ENCODE measurements at regions not wholly inside any gene's neighbourhood (a gene's known extent, or its start where the extent isn't known, plus 50 kb on each side); places are given as distances from the start of the nearest gene placed in this dataset.

GRCh38 chr11:104422324-104422944 lies 258.5 kb upstream of the PDGFD start:
- Histone ChIP-seq H3K27ac (no peak overlapping the region), H3K4me1 (no peaks in the 10 kb centered on the region), H3K9me3 (no peaks in the 10 kb centered on the region), H3K4me3 (no peak overlapping the region), H3K36me3 (no peaks in the 10 kb centered on the region), H3K27me3 (no peaks in the 10 kb centered on the region)
- TF ChIP-seq CTCF (IDR thresholded peaks at IDR 0.05): no peak
- no peak for DNase-seq
- intact Hi-C loops (cut with DNase I): no loop called here
- no peak for ATAC-seq

GRCh38 chr11:104410336-104410735 lies 246.4 kb upstream of the PDGFD start:
- Histone ChIP-seq H3K4me3 (no peak overlapping the region), H3K9me3 (no peaks in the 10 kb centered on the region), H3K27me3 (no peaks in the 10 kb centered on the region), H3K4me1 (no peaks in the 10 kb centered on the region), H3K27ac (no peak overlapping the region), H3K36me3 (no peaks in the 10 kb centered on the region)
- DNase-seq (no peak), ATAC-seq (no peak)
- intact Hi-C loops (cut with DNase I): no loop called here
- TF ChIP-seq CTCF (IDR thresholded peaks at IDR 0.05): no peak

- TF ChIP-seq CTCF (IDR thresholded peaks at IDR 0.05): no peak
- ATAC-seq (no peak), DNase-seq (no peak)
- H3K27ac ChIP-seq: no peak overlapping the region
- no peaks in the 10 kb centered on the region for H3K36me3 ChIP-seq
- H3K9me3 ChIP-seq: no peaks in the 10 kb centered on the region
- no peaks in the 10 kb centered on the region for H3K27me3 ChIP-seq
- H3K4me3 ChIP-seq: no peak overlapping the region
- intact Hi-C loops (cut with DNase I): no loop called here
- no peaks in the 10 kb centered on the region for H3K4me1 ChIP-seq
These were observed 244.7 kb upstream of the PDGFD start for GRCh38 chr11:104408630-104409029.

- Histone ChIP-seq H3K4me1 (no peaks in the 10 kb centered on the region), H3K27me3 (no peaks in the 10 kb centered on the region), H3K9me3 (no peaks in the 10 kb centered on the region), H3K36me3 (no peaks in the 10 kb centered on the region), H3K27ac (no peak overlapping the region), H3K4me3 (no peak overlapping the region)
- no peak for TF ChIP-seq CTCF (IDR thresholded peaks at IDR 0.05)
- ATAC-seq (no peak), DNase-seq (no peak)
- intact Hi-C loops (cut with DNase I): no loop called here
These were observed 241.3 kb upstream of the PDGFD start for GRCh38 chr11:104405277-104405676.

- ATAC-seq (no peak), DNase-seq (no peak)
- Histone ChIP-seq H3K9me3 (no peaks in the 10 kb centered on the region), H3K36me3 (no peaks in the 10 kb centered on the region), H3K4me3 (no peak overlapping the region), H3K27me3 (no peaks in the 10 kb centered on the region), H3K4me1 (no peaks in the 10 kb centered on the region), H3K27ac (no peak overlapping the region)
- no peak for TF ChIP-seq CTCF (IDR thresholded peaks at IDR 0.05)
- intact Hi-C loops (cut with DNase I): no loop called here
These were observed 240.6 kb upstream of the PDGFD start for GRCh38 chr11:104404231-104405175.
